Upper lobe of left lung (tissue), 4 donors: ENCODE measurements at regions not wholly inside any gene's neighbourhood (a gene's known extent, or its start where the extent isn't known, plus 50 kb on each side); places are given as distances from the start of the nearest gene placed in this dataset.

Experiments
- EP300 ChIP-seq, 4 donors: sonication (generic); formaldehyde crosslinking; IDR thresholded peaks; one replicate each; pipeline ENCODE4 v1.5.1; 2017; ENCODE audit warnings: antibody characterized with exemption in 4 of 4, control low read depth in 2 of 4
- POLR2A ChIP-seq, 4 donors: fragments of 450-650 bp; IDR thresholded peaks; one replicate each; pipeline ENCODE4 v1.5.1; 2016 to 2017; ENCODE audit warnings: antibody characterized with exemption in 4 of 4, mild to moderate bottlenecking in 2 of 4
- POLR2AphosphoS5 ChIP-seq, 2 donors: sonication (generic); formaldehyde crosslinking; IDR thresholded peaks; one replicate each; pipeline ENCODE4 v1.5.1; 2017; ENCODE audit warnings: antibody characterized with exemption in 2 of 2
- TF ChIP-seq, protein P1 (sequence below), 6 experiments: fragments of 450-650 bp in 4 of 6; fragments of 200-600 bp in 2 of 6; sonication (generic) in 2 of 6; IDR thresholded peaks; one replicate each; pipeline ENCODE4 v1.5.1; 2016 to 2019; ENCODE audit warnings: antibody characterized with exemption in 6 of 6

DNA sequence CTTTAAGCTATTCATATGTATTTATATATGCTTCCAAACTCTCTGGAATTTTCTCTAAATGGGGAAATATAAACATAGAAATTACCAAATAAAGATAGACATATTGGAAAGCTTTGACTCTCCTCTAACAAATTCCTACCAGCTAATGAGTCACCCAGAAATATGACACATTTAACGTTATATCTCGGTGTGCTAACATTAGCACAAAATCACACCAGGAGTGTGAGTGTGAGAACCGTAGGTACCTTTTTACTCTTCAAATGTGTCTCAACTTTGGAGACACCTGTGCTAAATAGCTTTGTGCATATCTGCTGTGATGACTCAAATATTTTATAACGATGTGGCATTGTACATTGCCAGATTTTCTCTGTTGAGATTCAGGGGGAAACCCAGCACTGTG, 714.4 kb downstream of the METTL15 start:
- TF ChIP-seq, protein P1, sequence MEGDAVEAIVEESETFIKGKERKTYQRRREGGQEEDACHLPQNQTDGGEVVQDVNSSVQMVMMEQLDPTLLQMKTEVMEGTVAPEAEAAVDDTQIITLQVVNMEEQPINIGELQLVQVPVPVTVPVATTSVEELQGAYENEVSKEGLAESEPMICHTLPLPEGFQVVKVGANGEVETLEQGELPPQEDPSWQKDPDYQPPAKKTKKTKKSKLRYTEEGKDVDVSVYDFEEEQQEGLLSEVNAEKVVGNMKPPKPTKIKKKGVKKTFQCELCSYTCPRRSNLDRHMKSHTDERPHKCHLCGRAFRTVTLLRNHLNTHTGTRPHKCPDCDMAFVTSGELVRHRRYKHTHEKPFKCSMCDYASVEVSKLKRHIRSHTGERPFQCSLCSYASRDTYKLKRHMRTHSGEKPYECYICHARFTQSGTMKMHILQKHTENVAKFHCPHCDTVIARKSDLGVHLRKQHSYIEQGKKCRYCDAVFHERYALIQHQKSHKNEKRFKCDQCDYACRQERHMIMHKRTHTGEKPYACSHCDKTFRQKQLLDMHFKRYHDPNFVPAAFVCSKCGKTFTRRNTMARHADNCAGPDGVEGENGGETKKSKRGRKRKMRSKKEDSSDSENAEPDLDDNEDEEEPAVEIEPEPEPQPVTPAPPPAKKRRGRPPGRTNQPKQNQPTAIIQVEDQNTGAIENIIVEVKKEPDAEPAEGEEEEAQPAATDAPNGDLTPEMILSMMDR (IDR thresholded peaks at IDR 0.05) = no peak
- TF ChIP-seq POLR2A (IDR thresholded peaks at IDR 0.05) = no peak
- TF ChIP-seq EP300 (IDR thresholded peaks at IDR 0.05) = no peak
- TF ChIP-seq POLR2AphosphoS5 (IDR thresholded peaks at IDR 0.05) = no peak
